Right lobe of liver (tissue), 6 donors: ENCODE measurements at regions not wholly inside any gene's neighbourhood (a gene's known extent, or its start where the extent isn't known, plus 50 kb on each side); places are given as distances from the start of the nearest gene placed in this dataset.

ENCODE experiments used
- ATAC-seq, 4 donors: fragments of 200-7000 bp; cut with Tn5 transposase; one replicate each; pipeline ENCODE4 v1.9.1; 2020; ENCODE audit warnings: mild to moderate bottlenecking in 4 of 4, moderate library complexity in 4 of 4
- DNase-seq, 3 donors: peaks; one replicate each; pipeline ENCODE4 v3.0.0-alpha.2; 2020
- H3K27ac ChIP-seq, 3 donors: fragments of 200-600 bp; one replicate each; pipeline ENCODE4 v1.8.0; 2022
- H3K27me3 ChIP-seq, 2 donors: fragments of 200-600 bp; one replicate each; pipeline ENCODE4 v1.8.0; 2022
- H3K36me3 ChIP-seq, 4 donors: fragments of 200-600 bp; sonication (generic) in 1 of 4; one replicate each; pipeline versions ENCODE4 v1.5.1 to v1.8.0; 2017 to 2022; ENCODE audit warnings: control low read depth in 1 of 4
- H3K4me1 ChIP-seq, 4 donors: fragments of 200-600 bp; sonication (generic) in 1 of 4; one replicate each; pipeline versions ENCODE4 v1.5.1 to v1.8.0; 2017 to 2022; ENCODE audit warnings: control low read depth in 1 of 4
- H3K4me3 ChIP-seq, 3 donors: fragments of 200-600 bp; one replicate each; pipeline ENCODE4 v1.8.0; 2022
- H3K9me3 ChIP-seq, 4 donors: fragments of 200-600 bp; sonication (generic) in 1 of 4; one replicate each; pipeline versions ENCODE4 v1.5.1 to v1.8.0; 2017 to 2022; ENCODE audit warnings: control low read depth in 1 of 4
- POLR2A ChIP-seq: fragments of 450-650 bp; IDR thresholded peaks from one replicate; pipeline ENCODE4 v1.6.1; 2017; ENCODE audit warnings: antibody characterized with exemption, mild to moderate bottlenecking
- WGBS: methylation state at CpG from one replicate; pipeline ENCODE4 v1.1.6; 2018; ENCODE audit warnings: low coverage, low lambda C conversion rate; ENCODE audit not compliant: insufficient coverage; ENCODE audit errors: missing lambda C conversion rate; 5-methylcytosine and 5-hydroxymethylcytosine counted together
- intact Hi-C, 2 donors: fragments of 100-400 bp; cut with DNase I; formaldehyde crosslinking; loops; one replicate each; pipeline versions ENCODE4 v1.11.2 to v1.14.1; 2022
- TF ChIP-seq, protein P1 (sequence below), 4 donors: fragments of 200-600 bp in 3 of 4; fragments of 450-650 bp in 1 of 4; IDR thresholded peaks; one replicate each; pipeline versions ENCODE4 v1.5.1 to v1.8.0; 2016 to 2022; ENCODE audit warnings: antibody characterized with exemption in 4 of 4, mild to moderate bottlenecking in 2 of 4
- donor health status: DM: no; HTN: yes; CAD: no.
- donor health status: DM: no; HTN: no; CAD: no.
- donor health status: DM: no; HTN: no; CAD: no.
- donor health status: DM: no; HTN: yes; CAD: no.
- donor health status: DM: no; HTN: yes; CAD: no.

DNA sequence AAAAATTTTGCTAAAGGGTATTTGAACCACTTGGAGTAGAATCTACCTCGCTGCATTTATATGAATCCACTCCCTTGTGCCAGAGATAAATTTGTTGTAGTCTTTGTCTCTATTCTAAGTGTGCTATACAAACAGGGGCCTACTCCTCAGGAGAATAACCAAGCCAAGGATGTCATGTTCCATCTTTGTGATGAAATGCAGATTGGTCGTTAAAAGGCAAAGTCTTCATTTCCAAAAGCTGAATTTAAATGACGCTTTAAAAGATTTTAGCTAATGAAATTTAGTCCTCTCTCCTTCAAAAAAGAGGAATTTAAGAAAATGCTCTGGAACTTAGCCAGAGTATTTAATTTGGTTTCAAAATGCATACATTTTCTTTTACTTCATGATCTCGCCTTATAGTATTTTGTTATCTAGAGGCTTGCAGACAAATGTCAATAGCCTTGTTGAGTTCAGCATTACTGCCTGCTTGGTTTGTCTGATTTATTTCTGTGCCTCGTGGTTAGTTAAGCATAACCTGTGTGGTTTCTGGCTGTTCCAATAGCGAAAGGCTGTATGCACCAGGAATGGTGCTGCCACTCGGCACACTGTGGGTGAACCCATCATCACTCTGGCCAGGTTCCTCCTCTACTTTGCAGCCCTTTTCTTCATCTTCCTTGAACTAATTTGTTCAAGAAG, 417.6 kb downstream of the ZNF521 start:
- no peak for DNase-seq

DNA sequence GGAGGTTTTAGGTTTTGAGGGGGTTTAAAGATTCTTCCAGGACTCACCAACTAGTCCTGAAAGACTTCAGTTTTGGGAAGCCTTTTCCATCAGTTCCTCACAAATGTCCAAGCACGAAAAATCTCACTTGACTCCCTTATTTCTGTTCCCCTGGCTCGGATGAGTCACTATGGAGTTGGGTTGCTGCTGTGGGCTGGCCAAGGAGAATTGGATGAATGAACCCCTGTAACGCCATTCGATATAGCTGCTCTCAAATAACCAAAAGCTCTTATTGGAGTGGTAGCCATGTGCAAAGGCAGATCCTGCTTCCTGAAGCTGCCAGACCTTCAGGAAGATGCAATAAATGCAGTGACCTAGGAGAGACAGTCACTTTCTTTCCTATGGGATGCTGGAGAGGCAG, 417.0 kb downstream of the ZNF521 start:
- Histone ChIP-seq H3K27me3 (no peaks in the 10 kb centered on the region), H3K4me1 (no peaks in the 10 kb centered on the region), H3K36me3 (no peaks in the 10 kb centered on the region), H3K9me3 (no peaks in the 10 kb centered on the region), H3K4me3 (no peak overlapping the region), H3K27ac (no peak overlapping the region)
- intact Hi-C loops = no loop called here
- no peak for ATAC-seq
- TF ChIP-seq, protein P1, sequence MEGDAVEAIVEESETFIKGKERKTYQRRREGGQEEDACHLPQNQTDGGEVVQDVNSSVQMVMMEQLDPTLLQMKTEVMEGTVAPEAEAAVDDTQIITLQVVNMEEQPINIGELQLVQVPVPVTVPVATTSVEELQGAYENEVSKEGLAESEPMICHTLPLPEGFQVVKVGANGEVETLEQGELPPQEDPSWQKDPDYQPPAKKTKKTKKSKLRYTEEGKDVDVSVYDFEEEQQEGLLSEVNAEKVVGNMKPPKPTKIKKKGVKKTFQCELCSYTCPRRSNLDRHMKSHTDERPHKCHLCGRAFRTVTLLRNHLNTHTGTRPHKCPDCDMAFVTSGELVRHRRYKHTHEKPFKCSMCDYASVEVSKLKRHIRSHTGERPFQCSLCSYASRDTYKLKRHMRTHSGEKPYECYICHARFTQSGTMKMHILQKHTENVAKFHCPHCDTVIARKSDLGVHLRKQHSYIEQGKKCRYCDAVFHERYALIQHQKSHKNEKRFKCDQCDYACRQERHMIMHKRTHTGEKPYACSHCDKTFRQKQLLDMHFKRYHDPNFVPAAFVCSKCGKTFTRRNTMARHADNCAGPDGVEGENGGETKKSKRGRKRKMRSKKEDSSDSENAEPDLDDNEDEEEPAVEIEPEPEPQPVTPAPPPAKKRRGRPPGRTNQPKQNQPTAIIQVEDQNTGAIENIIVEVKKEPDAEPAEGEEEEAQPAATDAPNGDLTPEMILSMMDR (IDR thresholded peaks at IDR 0.05) = no peak
- no peak for TF ChIP-seq POLR2A
- no peak for DNase-seq
- WGBS = 55% methylated on average over 4 of the region's 4 CpGs

More for the DNA sequence above, 417.6 kb downstream of the ZNF521 start:
- Histone ChIP-seq H3K9me3 (no peaks in the 10 kb centered on the region), H3K4me1 (no peaks in the 10 kb centered on the region), H3K36me3 (no peaks in the 10 kb centered on the region), H3K27ac (no peak overlapping the region), H3K27me3 (no peaks in the 10 kb centered on the region), H3K4me3 (no peak overlapping the region)
- ATAC-seq = no peak
- TF ChIP-seq, protein P1 (IDR thresholded peaks at IDR 0.05) = no peak
- no peak for TF ChIP-seq POLR2A
- intact Hi-C loops = no loop called here
- 69% methylated on average over 7 of the region's 7 CpGs for WGBS

DNA sequence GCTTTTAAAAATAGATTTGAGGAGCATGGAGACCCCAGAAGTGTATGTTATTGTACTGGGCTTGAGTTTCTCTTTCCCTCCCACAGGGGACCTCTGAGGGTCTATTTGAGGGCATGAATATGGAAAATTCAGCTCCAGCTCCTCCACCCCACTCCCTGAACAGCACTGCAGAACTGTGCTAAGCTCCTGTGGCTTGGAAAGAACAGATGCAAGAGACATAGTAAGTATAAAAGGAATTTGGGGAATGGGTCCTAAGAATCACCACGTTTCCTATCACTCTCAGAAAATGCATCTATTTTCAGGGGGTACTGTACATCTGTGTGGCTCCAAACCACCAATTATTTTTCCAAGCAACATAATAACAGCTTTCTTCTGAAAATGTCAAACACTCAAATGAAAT, 416.1 kb downstream of the ZNF521 start:
- Histone ChIP-seq H3K4me3 (no peak overlapping the region), H3K9me3 (no peaks in the 10 kb centered on the region), H3K4me1 (no peaks in the 10 kb centered on the region), H3K27ac (no peak overlapping the region), H3K36me3 (no peaks in the 10 kb centered on the region), H3K27me3 (no peaks in the 10 kb centered on the region)
- DNase-seq (no peak), ATAC-seq (no peak)
- 33% methylated on average over 1 of the region's 1 CpG for WGBS
- intact Hi-C loops = no loop called here
- TF ChIP-seq POLR2A = no peak

DNA sequence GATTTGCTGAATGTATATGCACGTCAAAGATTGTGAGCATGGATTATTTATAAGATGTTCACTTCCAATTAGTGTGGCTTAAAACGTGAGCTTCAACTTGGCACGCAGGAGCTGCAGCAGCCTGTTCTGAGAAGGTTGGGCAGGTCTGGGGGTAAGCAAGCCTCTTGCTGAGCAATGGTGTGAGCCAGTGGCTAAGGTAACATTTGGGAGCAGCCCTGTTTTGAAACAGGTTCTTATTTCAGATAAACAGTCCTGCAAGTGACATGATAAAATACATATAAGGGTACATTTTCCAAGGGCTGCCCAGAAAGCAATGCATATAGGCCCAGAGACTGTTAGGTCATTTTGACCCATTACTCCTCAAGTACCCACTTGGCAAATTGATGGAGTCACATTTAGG, 415.3 kb downstream of the ZNF521 start:
- no peaks in the 10 kb centered on the region for H3K36me3 ChIP-seq

DNA sequence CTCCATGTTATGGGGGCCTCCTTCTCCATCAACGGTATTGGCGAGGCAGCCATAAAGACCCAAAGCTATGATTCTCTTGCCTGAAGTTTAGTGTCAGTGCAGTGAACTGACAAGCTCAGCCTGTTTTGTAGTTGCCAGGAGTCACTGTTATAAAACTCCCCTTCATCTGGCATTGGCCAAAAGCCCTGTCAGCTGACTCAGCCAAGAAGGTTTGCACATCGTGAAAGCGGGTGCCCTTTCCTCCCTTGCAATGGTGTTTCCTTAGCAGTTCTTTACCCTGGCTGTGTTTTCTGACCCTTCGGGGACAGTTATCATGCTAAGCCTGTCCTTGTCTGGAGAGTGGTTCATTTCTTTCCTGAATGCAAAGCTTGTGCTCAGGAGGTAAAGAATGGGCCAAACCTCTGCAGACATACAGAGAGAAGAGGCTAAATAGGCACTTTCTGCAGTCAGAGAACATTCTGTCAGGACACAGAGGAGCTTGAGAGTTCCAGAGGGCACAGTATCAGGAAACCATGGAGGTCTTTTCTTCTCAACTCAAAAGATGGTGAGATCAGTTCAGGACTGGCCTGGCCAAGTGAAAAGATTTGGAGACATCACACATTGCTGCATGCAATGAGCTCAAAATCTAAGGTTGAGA, 414.2 kb downstream of the ZNF521 start:
- TF ChIP-seq, protein P1 (IDR thresholded peaks at IDR 0.05) = no peak
- TF ChIP-seq POLR2A = no peak
- DNase-seq (no peak), ATAC-seq (no peak)
- H3K36me3 ChIP-seq = no peaks in the 10 kb centered on the region
- no peak overlapping the region for H3K4me3 ChIP-seq
- H3K27ac ChIP-seq = no peak overlapping the region
- H3K4me1 ChIP-seq = no peaks in the 10 kb centered on the region
- no peaks in the 10 kb centered on the region for H3K27me3 ChIP-seq
- H3K9me3 ChIP-seq = no peaks in the 10 kb centered on the region
- intact Hi-C loops = no loop called here
- WGBS = 83% methylated on average over 1 of the region's 5 CpGs

More for the DNA sequence above, 415.3 kb downstream of the ZNF521 start:
- intact Hi-C loops = no loop called here
- DNase-seq = no peak
- H3K9me3 ChIP-seq = no peaks in the 10 kb centered on the region
- ATAC-seq = no peak
- no peaks in the 10 kb centered on the region for H3K27me3 ChIP-seq
- TF ChIP-seq, protein P1 (IDR thresholded peaks at IDR 0.05) = no peak
- TF ChIP-seq POLR2A = no peak
- H3K4me3 ChIP-seq = no peak overlapping the region
- WGBS = 53% methylated on average over 3 of the region's 3 CpGs
- H3K4me1 ChIP-seq = no peaks in the 10 kb centered on the region
- no peak overlapping the region for H3K27ac ChIP-seq
